OCI-LY7 (cell line): ENCODE measurements at regions not wholly inside any gene's neighbourhood (a gene's known extent, or its start where the extent isn't known, plus 50 kb on each side); places are given as distances from the start of the nearest gene placed in this dataset.

Experiments
- BruUV-seq: library from RNA; stranded (reverse); fragments of 400-500 nt; replicated peaks from 2 replicates; lab custom pipeline; 2021; lab: Mats Ljungman, UMichigan
- CTCF ChIA-PET: fragments of 300-600 bp; sonication (Branson Sonifier 250); formaldehyde crosslinking; loops from one replicate; lab custom pipeline; 2022; ENCODE audit warnings: antibody characterized with exemption; ENCODE audit not compliant: unreplicated experiment; lab: Charles Lee
- POLR2A ChIA-PET: fragments of 300-600 bp; sonication (Branson Sonifier 250); formaldehyde crosslinking; loops from one replicate; lab custom pipeline; 2022; ENCODE audit warnings: antibody characterized with exemption; lab: Charles Lee
- DNase-seq: peaks from one replicate; pipeline ENCODE4 v3.0.0-alpha.2; 2015; ENCODE audit warnings: low spot score
- H2AFZ ChIP-seq: fragments of 200-600 bp; sonication (generic), shearing (Covaris generic); 2 replicates; pipeline ENCODE4 v1.6.1; 2014; ENCODE audit warnings: mild to moderate bottlenecking, antibody characterized with exemption, low read length, moderate library complexity
- H3K27ac ChIP-seq: fragments of 200-600 bp; sonication (generic); 2 replicates; pipeline ENCODE4 v1.5.1; 2014; ENCODE audit warnings: mixed run types, low read depth, mild to moderate bottlenecking, moderate library complexity, low read length, inconsistent platforms; ENCODE audit not compliant: poor library complexity, severe bottlenecking
- H3K36me3 ChIP-seq: fragments of 200-600 bp; sonication (generic); 2 replicates; pipeline ENCODE4 v1.6.1; 2014; ENCODE audit warnings: mild to moderate bottlenecking, antibody characterized with exemption, low read length, moderate library complexity, mixed read lengths; ENCODE audit not compliant: insufficient read depth
- H3K4me1 ChIP-seq: fragments of 200-600 bp; sonication (generic); 2 replicates; pipeline ENCODE4 v1.5.1; 2014; ENCODE audit warnings: mild to moderate bottlenecking, low read length; ENCODE audit not compliant: insufficient read depth, poor library complexity, severe bottlenecking
- H3K4me2 ChIP-seq: fragments of 200-600 bp; sonication (generic); 2 replicates; pipeline ENCODE4 v1.6.1; 2014; ENCODE audit warnings: mild to moderate bottlenecking, low read length
- H3K4me3 ChIP-seq: fragments of 200-600 bp; sonication (generic); 2 replicates; pipeline ENCODE4 v1.5.1; 2014; ENCODE audit warnings: mild to moderate bottlenecking, low read depth, low read length; ENCODE audit not compliant: poor library complexity, severe bottlenecking
- H3K79me2 ChIP-seq: fragments of 200-600 bp; sonication (generic); 2 replicates; pipeline ENCODE4 v1.6.1; 2016; ENCODE audit warnings: low read depth, mild to moderate bottlenecking, low read length, moderate library complexity, mixed read lengths; ENCODE audit not compliant: insufficient read depth
- H3K9me2 ChIP-seq: fragments of 200-600 bp; sonication (generic); 2 replicates; pipeline ENCODE4 v1.6.1; 2016; ENCODE audit warnings: mild to moderate bottlenecking, low read length, mixed read lengths; ENCODE audit not compliant: insufficient read depth
- H3K9me3 ChIP-seq: fragments of 200-600 bp; sonication (generic); 2 replicates; pipeline ENCODE4 v1.6.1; 2014; ENCODE audit warnings: mild to moderate bottlenecking, mixed run types, low read length, mixed read lengths
- H4K20me1 ChIP-seq: fragments of 200-600 bp; sonication (generic); 2 replicates; pipeline ENCODE4 v1.6.1; 2014; ENCODE audit warnings: mild to moderate bottlenecking, antibody characterized with exemption, low read length, moderate library complexity, mixed read lengths; ENCODE audit not compliant: insufficient read depth
- CTCF ChIP-seq: fragments of 200-600 bp; sonication (generic); conservative IDR thresholded peaks from 2 replicates; pipeline ENCODE4 v1.5.1; 2014; ENCODE audit warnings: mild to moderate bottlenecking, antibody characterized with exemption, low read length, moderate library complexity, mixed read lengths
- EZH2phosphoT487 ChIP-seq: fragments of 200-600 bp; sonication (generic); IDR thresholded peaks from 2 replicates; pipeline ENCODE4 v1.6.1; 2018; ENCODE audit warnings: low read depth, borderline replicate concordance, mild to moderate bottlenecking, mixed run types, antibody characterized with exemption, low read length, moderate library complexity, mixed read lengths
- intact Hi-C: fragments of 100-400 bp; cut with micrococcal nuclease; formaldehyde crosslinking; loops from one replicate; pipeline ENCODE4 v1.10.0; 2022; ENCODE audit not compliant: unreplicated experiment

DNA sequence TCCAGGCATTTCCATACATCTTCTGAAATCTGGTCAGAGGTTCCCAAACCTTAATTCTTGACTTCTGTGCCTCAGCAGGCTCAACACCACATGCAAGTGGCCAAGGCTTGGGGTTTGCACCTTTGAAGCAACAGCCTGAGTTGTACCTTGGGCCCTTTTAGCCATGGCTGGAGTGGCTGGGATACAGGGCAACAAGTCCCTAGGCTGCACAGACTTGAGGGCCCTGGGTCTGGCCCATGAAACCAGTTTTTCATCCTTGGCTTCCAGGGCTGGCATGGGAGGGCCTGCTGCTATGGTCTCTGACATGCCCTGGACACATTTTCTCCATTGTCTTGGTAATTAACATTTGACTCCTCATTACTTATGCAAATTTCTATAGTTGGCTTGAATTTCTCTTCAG is 988.8 kb upstream of the CNTNAP5 start:
- BruUV-seq: no TSS peak

DNA sequence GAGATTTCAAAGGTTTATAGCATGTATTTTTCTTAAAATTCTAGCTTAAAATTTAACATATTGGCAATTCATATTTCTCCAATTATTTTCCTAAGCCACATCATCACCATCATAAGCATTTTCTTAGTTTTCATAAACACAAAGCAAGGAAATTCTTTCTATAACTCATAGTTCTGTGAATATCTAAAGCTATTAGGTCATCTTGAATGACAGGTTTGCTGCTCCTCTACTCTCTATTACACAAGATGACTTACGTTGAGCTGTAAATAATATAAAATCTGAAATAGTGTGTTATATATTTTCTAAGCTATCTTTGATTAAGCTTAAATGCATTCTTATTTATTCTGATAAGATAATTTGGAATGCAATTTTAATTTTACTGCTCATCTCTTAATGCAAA is 984.6 kb upstream of the CNTNAP5 start:
- Histone ChIP-seq H3K9me2 (no peaks in the 10 kb centered on the region), H4K20me1 (no peaks in the 10 kb centered on the region), H3K4me3 (no peak overlapping the region), H3K79me2 (no peaks in the 10 kb centered on the region), H3K27ac (no peak overlapping the region), H3K36me3 (no peaks in the 10 kb centered on the region), H2AFZ (no peak overlapping the region), H3K4me1 (no peaks in the 10 kb centered on the region), H3K9me3 (no peaks in the 10 kb centered on the region), H3K4me2 (no peak overlapping the region)
- CTCF ChIA-PET: no interaction called here
- intact Hi-C loops: no loop called here
- TF ChIP-seq EZH2phosphoT487: no peak
- no peak for TF ChIP-seq CTCF
- POLR2A ChIA-PET: no interaction called here
- DNase-seq: no peak
- BruUV-seq: no TSS peak

More for the DNA sequence above, 988.8 kb upstream of the CNTNAP5 start:
- Histone ChIP-seq H4K20me1 (no peaks in the 10 kb centered on the region), H3K4me2 (no peak overlapping the region), H3K36me3 (no peaks in the 10 kb centered on the region), H3K79me2 (no peaks in the 10 kb centered on the region), H2AFZ (no peak overlapping the region), H3K4me3 (no peak overlapping the region), H3K9me2 (no peaks in the 10 kb centered on the region), H3K9me3 (no peaks in the 10 kb centered on the region), H3K4me1 (no peaks in the 10 kb centered on the region), H3K27ac (no peak overlapping the region)
- intact Hi-C loops: no loop called here
- POLR2A ChIA-PET: no interaction called here
- TF ChIP-seq CTCF (no peak), EZH2phosphoT487 (no peak)
- CTCF ChIA-PET: no interaction called here
- no peak for DNase-seq

- Histone ChIP-seq H3K9me3 (no peaks in the 10 kb centered on the region), H3K4me2 (no peak overlapping the region), H3K27ac (no peak overlapping the region), H3K36me3 (no peaks in the 10 kb centered on the region), H3K4me3 (no peak overlapping the region), H3K9me2 (no peaks in the 10 kb centered on the region), H3K79me2 (no peaks in the 10 kb centered on the region), H4K20me1 (no peaks in the 10 kb centered on the region), H2AFZ (no peak overlapping the region), H3K4me1 (no peaks in the 10 kb centered on the region)
- intact Hi-C loops: no loop called here
- TF ChIP-seq EZH2phosphoT487: no peak
- no peak for TF ChIP-seq CTCF
- ChIA-PET CTCF (no interaction called here), POLR2A (no interaction called here)
- BruUV-seq: no TSS peak
- no peak for DNase-seq
These were observed 981.6 kb upstream of the CNTNAP5 start for GRCh38 chr2:123043458-123043857.
